Astrocyte of the hippocampus (primary cell): ENCODE measurements at regions not wholly inside any gene's neighbourhood (a gene's known extent, or its start where the extent isn't known, plus 50 kb on each side); places are given as distances from the start of the nearest gene placed in this dataset.
A peak's percentile ranks its signal among the peaks of the same experiment; 100 is the strongest.

Source experiments
- DNase-seq: peaks from one replicate; pipeline ENCODE4 v3.0.0; 2011; ENCODE audit warnings: low read depth, low spot score

GRCh38 chr2:226531061-226531810 is 268.4 kb downstream of the IRS1 start:
- DNase-seq, result no peak

- DNase-seq, result no peak
Observed at GRCh38 chr2:226529556-226529955, 270.1 kb downstream of the IRS1 start.

GRCh38 chr2:226526716-226527115 is 272.9 kb downstream of the IRS1 start:
- no peak for DNase-seq

- peak; percentile 60 for DNase-seq
Observed at GRCh38 chr2:226524381-226524843, 275.2 kb downstream of the IRS1 start.

GRCh38 chr2:226520723-226521122 is 278.9 kb downstream of the IRS1 start:
- no peak for DNase-seq

GRCh38 chr2:226515344-226516055 is 284.1 kb downstream of the IRS1 start:
- DNase-seq, result no peak

GRCh38 chr2:226514895-226515294 is 284.7 kb downstream of the IRS1 start:
- peak; percentile 13 for DNase-seq

GRCh38 chr2:226511311-226511710 is 288.3 kb downstream of the IRS1 start:
- DNase-seq, result no peak

- peak; percentile 78 for DNase-seq
Observed at GRCh38 chr2:226508683-226509082, 290.9 kb downstream of the IRS1 start.

- no peak for DNase-seq
Observed at GRCh38 chr2:226508005-226508404, 291.6 kb downstream of the IRS1 start.

GRCh38 chr2:226497146-226497909 is 302.3 kb downstream of the IRS1 start:
- DNase-seq, result no peak

- no peak for DNase-seq
Observed at GRCh38 chr2:226496273-226496550, 303.4 kb downstream of the IRS1 start.

GRCh38 chr2:226495466-226496272 is 304.0 kb downstream of the IRS1 start:
- DNase-seq, result peak; percentile 45

GRCh38 chr2:226491112-226491511 is 308.5 kb downstream of the IRS1 start:
- no peak for DNase-seq

- DNase-seq, result peak; percentile 48
Observed at GRCh38 chr2:226489775-226490541, 309.7 kb downstream of the IRS1 start.

GRCh38 chr2:226488034-226488433 is 311.6 kb downstream of the IRS1 start:
- no peak for DNase-seq

GRCh38 chr2:226487573-226487972 is 312.0 kb downstream of the IRS1 start:
- peak; percentile 20 for DNase-seq

- DNase-seq, result peak; percentile 80
Observed at GRCh38 chr2:226483745-226484619, 315.6 kb downstream of the IRS1 start.

GRCh38 chr2:226483143-226483542 is 316.5 kb downstream of the IRS1 start:
- DNase-seq, result peak; percentile 32
